Cardiac septum (tissue), 1 donor: ENCODE measurements at regions not wholly inside any gene's neighbourhood (a gene's known extent, or its start where the extent isn't known, plus 50 kb on each side); places are given as distances from the start of the nearest gene placed in this dataset.

Source experiments
- DNase-seq: peaks from one replicate; pipeline ENCODE4 v3.0.0-alpha.2; 2020; ENCODE audit warnings: low spot score
- intact Hi-C: fragments of 100-400 bp; cut with DNase I; formaldehyde crosslinking; loops from one replicate; pipeline ENCODE4 v1.14.0; 2022
- donor health status: DM: no; HTN: no; CAD: no.

- DNase-seq, result no peak
- intact Hi-C loops, result no loop called here
These were observed 65.8 kb downstream of the SALL1 start for GRCh38 chr16:51085271-51085670.

- DNase-seq, result no peak
- intact Hi-C loops, result no loop called here
These were observed 66.8 kb downstream of the SALL1 start for GRCh38 chr16:51084074-51084928.

- intact Hi-C loops, result no loop called here
- DNase-seq, result no peak
These were observed 78.5 kb downstream of the SALL1 start for GRCh38 chr16:51072591-51072990.

- DNase-seq, result no peak
- intact Hi-C loops, result no loop called here
These were observed 79.7 kb downstream of the SALL1 start for GRCh38 chr16:51071326-51071725.

- intact Hi-C loops, result no loop called here
- no peak for DNase-seq
These were observed 83.7 kb downstream of the SALL1 start for GRCh38 chr16:51067352-51067751.

- intact Hi-C loops, result no loop called here
- no peak for DNase-seq
These were observed 89.0 kb downstream of the SALL1 start for GRCh38 chr16:51062039-51062438.

GRCh38 chr16:51061328-51061727, 89.7 kb downstream of the SALL1 start:
- intact Hi-C loops, result no loop called here
- DNase-seq, result no peak

- intact Hi-C loops, result no loop called here
- DNase-seq, result no peak
These were observed 93.1 kb downstream of the SALL1 start for GRCh38 chr16:51057969-51058337.

- no peak for DNase-seq
- intact Hi-C loops, result no loop called here
These were observed 93.8 kb downstream of the SALL1 start for GRCh38 chr16:51057102-51057793.

GRCh38 chr16:51056331-51056730, 94.7 kb downstream of the SALL1 start:
- intact Hi-C loops, result no loop called here
- no peak for DNase-seq

GRCh38 chr16:51055434-51055833, 95.6 kb downstream of the SALL1 start:
- intact Hi-C loops, result no loop called here

GRCh38 chr16:51053775-51054174, 97.3 kb downstream of the SALL1 start:
- DNase-seq, result no peak
- intact Hi-C loops, result no loop called here

More at GRCh38 chr16:51055434-51055833, 95.6 kb downstream of the SALL1 start:
- no peak for DNase-seq

- no peak for DNase-seq
- intact Hi-C loops, result no loop called here
These were observed 99.4 kb downstream of the SALL1 start for GRCh38 chr16:51051671-51052070.

- no peak for DNase-seq
- intact Hi-C loops, result no loop called here
These were observed 100.7 kb downstream of the SALL1 start for GRCh38 chr16:51050377-51050706.

- intact Hi-C loops, result no loop called here
- DNase-seq, result no peak
These were observed 101.2 kb downstream of the SALL1 start for GRCh38 chr16:51049678-51050376.

- intact Hi-C loops, result no loop called here
- DNase-seq, result no peak
These were observed 101.8 kb downstream of the SALL1 start for GRCh38 chr16:51049276-51049675.

- no peak for DNase-seq
- intact Hi-C loops, result no loop called here
These were observed 102.5 kb downstream of the SALL1 start for GRCh38 chr16:51048544-51048943.

- intact Hi-C loops, result no loop called here
- DNase-seq, result no peak
These were observed 105.3 kb downstream of the SALL1 start for GRCh38 chr16:51045794-51046193.

GRCh38 chr16:51045186-51045585, 105.9 kb downstream of the SALL1 start:
- intact Hi-C loops, result no loop called here
- DNase-seq, result no peak

GRCh38 chr16:51041546-51041945, 109.5 kb downstream of the SALL1 start:
- DNase-seq, result no peak

GRCh38 chr16:51040637-51041036, 110.4 kb downstream of the SALL1 start:
- intact Hi-C loops, result no loop called here

More at GRCh38 chr16:51041546-51041945, 109.5 kb downstream of the SALL1 start:
- intact Hi-C loops, result no loop called here

More at GRCh38 chr16:51040637-51041036, 110.4 kb downstream of the SALL1 start:
- DNase-seq, result no peak
